ENCODE measurements at regions not wholly inside any gene's neighbourhood (a gene's known extent, or its start where the extent isn't known, plus 50 kb on each side); places are given as distances from the start of the nearest gene placed in this dataset.

- Histone ChIP-seq H3K27me3 (ENCODE audit: insufficient read depth, low read length) (no peaks in the 10 kb centered on the region), H3K14ac (ENCODE audit: insufficient read depth, low read length) (no peak overlapping the region), H2BK20ac (ENCODE audit: low read depth, low read length, poor library complexity, severe bottlenecking) (no peak overlapping the region), H4K20me1 (ENCODE audit: control insufficient read depth, insufficient read depth, insufficient read length) (no peaks in the 10 kb centered on the region), H3T11ph (ENCODE audit: low read length) (no peak overlapping the region), H3K4me2 (ENCODE audit: insufficient read depth, insufficient read length, low read length) (no peak overlapping the region), H2BK12ac (ENCODE audit: insufficient read length, low read depth, low read length) (no peak overlapping the region), H3K56ac (ENCODE audit: insufficient read length, low read depth, low read length) (no peak overlapping the region), H3K4me1 (ENCODE audit: insufficient read depth, low read length) (no peaks in the 10 kb centered on the region), H3K18ac (ENCODE audit: insufficient read length, low read depth, low read length) (no peak overlapping the region), H4K91ac (ENCODE audit: insufficient read length, low read depth, low read length) (no peak overlapping the region), H3K23ac (ENCODE audit: insufficient read length, low read depth, low read length) (no peak overlapping the region), H3K27ac (ENCODE audit: insufficient read length, low read depth, low read length) (no peak overlapping the region), H2BK5ac (ENCODE audit: insufficient read length, low read length) (no peak overlapping the region), H4K8ac (replicated peaks; ENCODE audit: insufficient read length, low read depth, low read length) (no peak overlapping the region), H3K79me1 (ENCODE audit: insufficient read depth, low read depth, low read length, poor library complexity, severe bottlenecking) (no peaks in the 10 kb centered on the region), H3K79me2 (ENCODE audit: insufficient read depth, low read length) (no peaks in the 10 kb centered on the region), H3K4ac (ENCODE audit: low read depth, low read length) (no peak overlapping the region), H4K5ac (ENCODE audit: insufficient read length, low read depth, low read length) (no peak overlapping the region), H2BK15ac (ENCODE audit: low read depth, low read length) (no peak overlapping the region), H3K9me3 (ENCODE audit: control insufficient read depth, low read depth, low read length) (no peaks in the 10 kb centered on the region), H3K23me2 (ENCODE audit: insufficient read length, low read depth, low read length, poor library complexity, severe bottlenecking) (no peaks in the 10 kb centered on the region), H3K9ac (ENCODE audit: extremely low read depth, insufficient read length, low read length) (no peak overlapping the region), H2AFZ (ENCODE audit: low read length) (no peak overlapping the region), H2BK120ac (ENCODE audit: low read depth, low read length, poor library complexity, severe bottlenecking) (no peak overlapping the region), H2AK5ac (ENCODE audit: insufficient read length, low read length) (no peak overlapping the region)
- peak overlapping the region in 1 of 3 experiments; percentile 41; a peak in 1 of 7 replicates for H3K27ac Mint-ChIP-seq
- no peaks in the 10 kb centered on the region for H3K36me3 Mint-ChIP-seq (ENCODE audit: insufficient read depth in 1 of 3, low read depth in 3 of 3)
- H3K4me3 Mint-ChIP-seq = no peak overlapping the region
- H3K27me3 Mint-ChIP-seq (ENCODE audit: low read depth) = no peaks in the 10 kb centered on the region
- no peak for DNase-seq
- H3K4me1 Mint-ChIP-seq = no peaks in the 10 kb centered on the region
- H3K9me3 Mint-ChIP-seq = no peaks in the 10 kb centered on the region
- TF ChIP-seq CTCF (conservative IDR thresholded peaks at IDR 0.05) = no peak
- WGBS (ENCODE audit: extremely low coverage, insufficient read length, low lambda C conversion rate) = no CpG with 5 or more reads among the region's 2 CpGs
These were observed 55.5 kb upstream of the ZC3H11B start for GRCh38 chr1:219668446-219668845.

Measured in H9 (cell line).